AG10803 (cell line): ENCODE measurements at regions not wholly inside any gene's neighbourhood (a gene's known extent, or its start where the extent isn't known, plus 50 kb on each side); places are given as distances from the start of the nearest gene placed in this dataset.

Source experiments
- DNase-seq: peaks from one replicate; pipeline ENCODE4 v3.0.0; 2010; ENCODE audit warnings: low read depth
- H3K4me3 ChIP-seq: 2 replicates; pipeline ENCODE4 v1.5.1; 2011; ENCODE audit warnings: mild to moderate bottlenecking, low read length, control low read depth
- CTCF ChIP-seq: conservative IDR thresholded peaks from 2 replicates; pipeline ENCODE4 v1.5.1; 2011; ENCODE audit warnings: mild to moderate bottlenecking, low read length, control low read depth, inconsistent platforms

GRCh38 chr10:20981419-20981953 is 84.4 kb upstream of the NEBL start:
- DNase-seq = no peak
- no peak for TF ChIP-seq CTCF
- no peak overlapping the region for H3K4me3 ChIP-seq

GRCh38 chr10:20978617-20979016 is 81.5 kb upstream of the NEBL start:
- H3K4me3 ChIP-seq = no peak overlapping the region
- DNase-seq = no peak
- no peak for TF ChIP-seq CTCF

- H3K4me3 ChIP-seq = no peak overlapping the region
- no peak for DNase-seq
- no peak for TF ChIP-seq CTCF
Observed at GRCh38 chr10:20977300-20977699, 80.2 kb upstream of the NEBL start.

- no peak overlapping the region for H3K4me3 ChIP-seq
- TF ChIP-seq CTCF = no peak
- no peak for DNase-seq
Observed at GRCh38 chr10:20976891-20977290, 79.8 kb upstream of the NEBL start.

GRCh38 chr10:20976390-20976789 is 79.3 kb upstream of the NEBL start:
- DNase-seq = no peak
- no peak for TF ChIP-seq CTCF
- no peak overlapping the region for H3K4me3 ChIP-seq

GRCh38 chr10:20975236-20975635 is 78.1 kb upstream of the NEBL start:
- H3K4me3 ChIP-seq = no peak overlapping the region
- DNase-seq = no peak
- no peak for TF ChIP-seq CTCF

- no peak overlapping the region for H3K4me3 ChIP-seq
- DNase-seq = no peak
- no peak for TF ChIP-seq CTCF
Observed at GRCh38 chr10:20972925-20973324, 75.8 kb upstream of the NEBL start.
